NCI-H2196 treated with DMSO at 0.1 percent for 48 hours (cell line): ENCODE measurements at regions not wholly inside any gene's neighbourhood (a gene's known extent, or its start where the extent isn't known, plus 50 kb on each side); places are given as distances from the start of the nearest gene placed in this dataset.

Experiments used
- DNase-seq: peaks from one replicate; lab custom pipeline; 2025; ENCODE audit not compliant: unreplicated experiment; lab: John Stamatoyannopoulos, UW

DNA sequence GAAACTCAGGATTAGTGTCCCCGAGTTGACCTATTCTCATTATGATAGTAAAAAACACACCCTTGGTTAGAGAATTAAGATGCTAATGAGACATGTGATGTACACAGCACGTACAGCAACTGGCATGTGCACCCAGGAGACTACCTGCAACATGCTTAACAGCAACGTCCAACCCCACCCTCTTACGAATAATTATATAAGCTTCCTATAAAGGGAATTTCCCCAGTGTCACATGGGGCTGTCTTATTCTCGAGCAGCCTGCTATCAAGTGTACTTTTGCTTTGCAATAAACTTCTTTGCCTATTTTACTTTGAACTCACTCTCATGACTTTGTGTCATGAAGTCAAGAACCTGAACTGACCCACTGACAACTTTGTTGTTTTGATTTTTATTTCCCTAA is 62.4 kb upstream of the PMFBP1 start:
- no peak for DNase-seq

- no peak for DNase-seq
Measured at GRCh38 chr16:72228014-72228413, 56.1 kb upstream of the PMFBP1 start.

GRCh38 chr16:72226136-72226535 is 54.2 kb upstream of the PMFBP1 start:
- no peak for DNase-seq

DNA sequence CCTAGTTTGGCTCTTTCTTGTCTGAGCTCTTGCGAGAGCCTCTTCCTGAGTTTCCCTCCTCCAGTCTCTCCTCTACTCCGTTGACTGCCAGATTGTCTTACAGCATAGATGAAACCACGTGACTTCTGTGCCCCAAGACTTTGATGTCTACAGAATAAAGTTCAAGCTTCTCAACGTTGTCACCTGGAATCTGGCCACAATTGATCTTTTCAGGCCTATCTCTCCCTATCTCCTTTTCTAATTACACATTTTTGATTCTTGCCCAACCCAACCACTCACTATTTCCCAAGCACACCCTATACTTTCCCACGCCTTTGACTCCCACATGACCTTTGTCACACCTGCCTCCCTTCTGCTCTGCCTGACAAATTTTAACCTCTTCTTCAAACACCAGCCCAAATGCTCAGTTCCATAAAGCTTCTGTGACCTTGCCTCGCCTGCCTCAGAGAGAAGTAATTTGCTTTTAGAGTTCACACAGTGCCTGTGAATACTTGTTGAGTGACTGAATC is 52.4 kb upstream of the PMFBP1 start:
- DNase-seq: no peak

GRCh38 chr16:72222503-72222902 is 50.5 kb upstream of the PMFBP1 start:
- no peak for DNase-seq
